HG03521 (cell line): ENCODE measurements at regions not wholly inside any gene's neighbourhood (a gene's known extent, or its start where the extent isn't known, plus 50 kb on each side); places are given as distances from the start of the nearest gene placed in this dataset.
A peak's percentile ranks its signal among the peaks of the same experiment; 100 is the strongest.

ENCODE experiments used
- ATAC-seq: cut with Tn5 transposase; IDR thresholded peaks from one replicate; pipeline ENCODE4 v1.9.1; 2021; ENCODE audit warnings: mild to moderate bottlenecking, moderate library complexity; ENCODE audit not compliant: unreplicated experiment

- ATAC-seq: no peak
These were observed 50.2 kb upstream of the CDK1 start for GRCh38 chr10:60728056-60728455.

- ATAC-seq: no peak
These were observed 52.0 kb upstream of the CDK1 start for GRCh38 chr10:60726257-60726656.

GRCh38 chr10:60722623-60723022, 55.7 kb upstream of the CDK1 start:
- no peak for ATAC-seq

GRCh38 chr10:60719721-60720120, 58.6 kb upstream of the CDK1 start:
- ATAC-seq: no peak

GRCh38 chr10:60718886-60719285, 59.4 kb upstream of the CDK1 start:
- no peak for ATAC-seq

- peak; percentile 85 for ATAC-seq
These were observed 60.4 kb upstream of the CDK1 start for GRCh38 chr10:60717852-60718251.

- no peak for ATAC-seq
These were observed 64.0 kb upstream of the CDK1 start for GRCh38 chr10:60714233-60714632.

- no peak for ATAC-seq
These were observed 66.8 kb upstream of the CDK1 start for GRCh38 chr10:60711496-60711895.

GRCh38 chr10:60710041-60710440, 68.2 kb upstream of the CDK1 start:
- ATAC-seq: no peak

GRCh38 chr10:60708666-60709065, 69.6 kb upstream of the CDK1 start:
- no peak for ATAC-seq

- ATAC-seq: no peak
These were observed 70.4 kb upstream of the CDK1 start for GRCh38 chr10:60707841-60708240.

- ATAC-seq: no peak
These were observed 72.1 kb upstream of the CDK1 start for GRCh38 chr10:60706146-60706545.

GRCh38 chr10:60705376-60705775, 72.9 kb upstream of the CDK1 start:
- ATAC-seq: no peak

- ATAC-seq: no peak
These were observed 73.8 kb upstream of the CDK1 start for GRCh38 chr10:60704471-60704870.

GRCh38 chr10:60703266-60704041, 74.8 kb upstream of the CDK1 start:
- ATAC-seq: no peak

GRCh38 chr10:60687679-60688078, 90.6 kb upstream of the CDK1 start:
- no peak for ATAC-seq

- ATAC-seq: no peak
These were observed 94.2 kb upstream of the CDK1 start for GRCh38 chr10:60684091-60684490.

GRCh38 chr10:60681103-60681502, 97.2 kb upstream of the CDK1 start:
- ATAC-seq: no peak

GRCh38 chr10:60679388-60679990, 98.8 kb upstream of the CDK1 start:
- ATAC-seq: no peak

GRCh38 chr10:60678978-60679377, 99.3 kb upstream of the CDK1 start:
- ATAC-seq: no peak

- ATAC-seq: no peak
These were observed 100.6 kb upstream of the CDK1 start for GRCh38 chr10:60677531-60678129.

- ATAC-seq: no peak
These were observed 103.0 kb upstream of the CDK1 start for GRCh38 chr10:60675236-60675635.
